HT1080 (cell line): ENCODE measurements at regions not wholly inside any gene's neighbourhood (a gene's known extent, or its start where the extent isn't known, plus 50 kb on each side); places are given as distances from the start of the nearest gene placed in this dataset.
"Not testable (repeated sequence)": the region's sequence is repeated elsewhere in the genome, so short reads cannot be mapped to it uniquely, and the experiment has no call there.

ENCODE experiments used
- DNase-seq: peaks from one replicate; pipeline ENCODE4 v3.0.0-alpha.2; 2015; ENCODE audit warnings: low read depth

GRCh38 chr1:148317288-148317985, 165.4 kb upstream of the NBPF11 start:
- no peak for DNase-seq

GRCh38 chr1:148315071-148315811, 163.2 kb upstream of the NBPF11 start:
- peak; percentile 85 for DNase-seq

GRCh38 chr1:148310807-148311206, 158.7 kb upstream of the NBPF11 start:
- DNase-seq: no peak

- no peak for DNase-seq
Measured at GRCh38 chr1:148309940-148310500, 157.9 kb upstream of the NBPF11 start.

- peak; percentile 80 for DNase-seq
Measured at GRCh38 chr1:148308832-148309458, 156.9 kb upstream of the NBPF11 start.

- DNase-seq: no peak
Measured at GRCh38 chr1:148307583-148308185, 155.6 kb upstream of the NBPF11 start.

GRCh38 chr1:148304935-148305334, 152.9 kb upstream of the NBPF11 start:
- not testable (repeated sequence) for DNase-seq

GRCh38 chr1:148302586-148303364, 150.7 kb upstream of the NBPF11 start:
- not testable (repeated sequence) for DNase-seq

GRCh38 chr1:148297852-148298251, 145.8 kb upstream of the NBPF11 start:
- not testable (repeated sequence) for DNase-seq

- DNase-seq: no peak
Measured at GRCh38 chr1:148296511-148296910, 144.4 kb upstream of the NBPF11 start.

- DNase-seq: no peak
Measured at GRCh38 chr1:148294116-148294807, 142.2 kb upstream of the NBPF11 start.

- no peak for DNase-seq
Measured at GRCh38 chr1:148293651-148294050, 141.6 kb upstream of the NBPF11 start.

- DNase-seq: no peak
Measured at GRCh38 chr1:148292915-148293314, 140.8 kb upstream of the NBPF11 start.

- no peak for DNase-seq
Measured at GRCh38 chr1:148290881-148291280, 138.8 kb upstream of the NBPF11 start.

- no peak for DNase-seq
Measured at GRCh38 chr1:148289647-148290046, 137.6 kb upstream of the NBPF11 start.

GRCh38 chr1:148285946-148286345, 133.9 kb upstream of the NBPF11 start:
- DNase-seq: not testable (repeated sequence)

- not testable (repeated sequence) for DNase-seq
Measured at GRCh38 chr1:148280831-148281572, 128.9 kb upstream of the NBPF11 start.

GRCh38 chr1:148279002-148279542, 127.0 kb upstream of the NBPF11 start:
- peak; percentile 17 for DNase-seq

- DNase-seq: peak; percentile 7
Measured at GRCh38 chr1:148277865-148278279, 125.8 kb upstream of the NBPF11 start.
